ENCODE measurements at regions not wholly inside any gene's neighbourhood (a gene's known extent, or its start where the extent isn't known, plus 50 kb on each side); places are given as distances from the start of the nearest gene placed in this dataset.

DNA sequence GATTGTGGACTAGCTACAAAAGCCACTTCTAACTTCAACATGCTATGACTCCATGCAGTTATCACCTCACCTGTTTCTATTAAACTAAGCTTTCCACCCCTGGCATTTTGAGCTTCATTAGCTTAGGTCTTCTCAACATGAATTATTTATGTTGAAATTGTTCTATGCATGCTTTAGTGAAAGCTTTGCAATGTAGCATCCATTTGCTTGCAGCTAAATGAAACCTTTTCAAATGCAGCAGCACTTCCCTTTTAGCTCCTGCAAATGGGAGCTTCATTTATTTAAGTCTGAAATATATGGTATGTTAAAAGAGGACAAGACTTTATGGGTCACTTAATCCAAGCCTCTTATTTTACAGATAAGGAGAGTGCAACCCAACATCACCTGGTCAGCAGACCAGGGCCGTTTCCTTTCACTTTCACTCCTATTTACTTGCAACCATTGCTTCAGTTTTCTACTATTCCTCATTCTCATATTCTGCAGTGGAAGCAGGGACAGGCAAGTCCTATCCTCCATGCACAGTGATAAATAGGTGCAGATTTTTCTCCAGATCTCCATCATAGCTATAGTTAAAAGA lies 56.4 kb upstream of the SAMSN1 start:
- no peaks in the 10 kb centered on the region for H3K9me3 ChIP-seq
- peak overlapping the region in 1 of 2 donors; percentile 12 for H3K4me3 ChIP-seq
- H3K4me1 ChIP-seq: peaks cover 0 to 25% (median 0%) of the 10 kb centered on the region in 3 donors
- ATAC-seq: no peak
- no peaks in the 10 kb centered on the region for H3K27me3 ChIP-seq
- H3K36me3 ChIP-seq: no peaks in the 10 kb centered on the region
- 18 to 27% methylated on average over 1 of the region's 1 CpG for WGBS, 2 donors (ENCODE audit: low coverage in 1 of 2)
- TF ChIP-seq POLR2A (IDR thresholded peaks at IDR 0.05) (no peak), EP300 (IDR thresholded peaks at IDR 0.05) (no peak), POLR2AphosphoS5 (IDR thresholded peaks at IDR 0.05) (no peak)
- TF ChIP-seq, protein P1, sequence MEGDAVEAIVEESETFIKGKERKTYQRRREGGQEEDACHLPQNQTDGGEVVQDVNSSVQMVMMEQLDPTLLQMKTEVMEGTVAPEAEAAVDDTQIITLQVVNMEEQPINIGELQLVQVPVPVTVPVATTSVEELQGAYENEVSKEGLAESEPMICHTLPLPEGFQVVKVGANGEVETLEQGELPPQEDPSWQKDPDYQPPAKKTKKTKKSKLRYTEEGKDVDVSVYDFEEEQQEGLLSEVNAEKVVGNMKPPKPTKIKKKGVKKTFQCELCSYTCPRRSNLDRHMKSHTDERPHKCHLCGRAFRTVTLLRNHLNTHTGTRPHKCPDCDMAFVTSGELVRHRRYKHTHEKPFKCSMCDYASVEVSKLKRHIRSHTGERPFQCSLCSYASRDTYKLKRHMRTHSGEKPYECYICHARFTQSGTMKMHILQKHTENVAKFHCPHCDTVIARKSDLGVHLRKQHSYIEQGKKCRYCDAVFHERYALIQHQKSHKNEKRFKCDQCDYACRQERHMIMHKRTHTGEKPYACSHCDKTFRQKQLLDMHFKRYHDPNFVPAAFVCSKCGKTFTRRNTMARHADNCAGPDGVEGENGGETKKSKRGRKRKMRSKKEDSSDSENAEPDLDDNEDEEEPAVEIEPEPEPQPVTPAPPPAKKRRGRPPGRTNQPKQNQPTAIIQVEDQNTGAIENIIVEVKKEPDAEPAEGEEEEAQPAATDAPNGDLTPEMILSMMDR (IDR thresholded peaks at IDR 0.05): no peak
- no peak overlapping the region for H3K27ac ChIP-seq

DNA sequence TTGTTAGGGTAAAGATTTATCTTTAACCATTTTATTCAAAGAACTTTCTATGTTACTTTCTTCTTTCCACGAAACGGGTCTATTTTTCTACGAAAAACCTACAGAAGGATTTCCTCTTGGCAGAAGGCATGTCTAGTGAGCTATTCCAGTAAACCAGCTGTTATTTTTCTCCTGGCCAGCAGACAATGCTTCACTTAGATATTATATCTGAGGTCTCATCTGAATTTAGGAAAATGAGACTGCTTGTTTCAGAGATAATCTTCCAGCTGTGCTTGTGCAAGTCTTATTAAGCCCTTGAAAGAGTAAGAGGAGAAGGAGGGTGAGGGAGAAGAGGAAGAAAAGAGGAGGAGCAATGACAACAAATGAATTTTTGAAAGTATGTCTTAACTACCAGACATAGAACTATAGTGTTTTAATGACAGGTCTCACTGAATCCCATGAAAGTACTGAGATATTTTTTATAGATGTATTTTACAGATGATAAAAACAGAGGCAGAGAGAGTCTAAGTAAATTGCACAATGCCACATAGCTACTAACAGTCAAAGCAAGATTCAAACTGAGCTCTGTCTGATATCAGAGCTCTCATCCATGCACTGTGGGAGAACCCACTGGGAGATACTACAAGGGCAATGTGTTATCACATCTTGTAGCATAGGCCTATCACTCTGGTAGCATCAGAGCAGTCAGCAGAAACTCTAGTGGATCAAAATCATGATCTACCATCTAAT lies 54.6 kb upstream of the SAMSN1 start:
- Histone ChIP-seq H3K4me3 (no peak overlapping the region), H3K27me3 (no peaks in the 10 kb centered on the region), H3K9me3 (no peaks in the 10 kb centered on the region), H3K36me3 (no peaks in the 10 kb centered on the region), H3K27ac (peak overlapping the region in 1 of 4 donors; percentile 11), H3K4me1 (peaks cover 0 to 25% (median 0%) of the 10 kb centered on the region in 3 donors)
- WGBS, 2 donors (ENCODE audit: low coverage in 1 of 2): 47 to 51% methylated on average over 3 of the region's 3 CpGs
- TF ChIP-seq POLR2AphosphoS5 (IDR thresholded peaks at IDR 0.05) (no peak), EP300 (IDR thresholded peaks at IDR 0.05) (no peak), POLR2A (IDR thresholded peaks at IDR 0.05) (no peak)
- TF ChIP-seq, protein P1 (IDR thresholded peaks at IDR 0.05): no peak
- ATAC-seq: no peak

DNA sequence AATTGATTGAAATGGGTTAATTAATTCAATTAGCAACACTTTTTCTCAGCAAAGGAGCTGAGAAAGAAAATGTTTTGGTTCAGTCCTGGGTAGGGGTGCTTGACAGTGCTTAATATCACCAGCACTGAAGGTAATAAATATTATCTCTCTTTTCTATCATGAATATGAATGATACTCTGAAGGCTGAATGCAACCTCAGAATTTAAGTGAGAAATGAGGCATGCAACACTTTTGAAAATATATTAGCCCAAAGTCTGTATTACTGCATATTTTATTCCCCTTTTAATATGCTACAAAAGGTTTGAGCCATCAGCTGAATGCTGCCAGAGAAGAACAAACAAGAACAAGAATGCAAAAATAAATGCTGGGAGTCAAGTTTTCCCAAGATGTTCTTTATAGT lies 52.0 kb upstream of the SAMSN1 start:
- TF ChIP-seq POLR2AphosphoS5 (IDR thresholded peaks at IDR 0.05) (no peak), POLR2A (IDR thresholded peaks at IDR 0.05) (no peak), EP300 (IDR thresholded peaks at IDR 0.05) (no peak)
- TF ChIP-seq, protein P1 (IDR thresholded peaks at IDR 0.05): no peak
- Histone ChIP-seq H3K4me1 (peaks cover 0 to 20% (median 0%) of the 10 kb centered on the region in 3 donors), H3K27me3 (no peaks in the 10 kb centered on the region), H3K9me3 (peaks cover 0 to 4% (median 0%) of the 10 kb centered on the region in 3 donors), H3K4me3 (no peak overlapping the region), H3K36me3 (no peaks in the 10 kb centered on the region), H3K27ac (no peak overlapping the region)
- no peak for ATAC-seq
